DMS153 (cell line): ENCODE measurements at regions not wholly inside any gene's neighbourhood (a gene's known extent, or its start where the extent isn't known, plus 50 kb on each side); places are given as distances from the start of the nearest gene placed in this dataset.
"Not testable (repeated sequence)": the region's sequence is repeated elsewhere in the genome, so short reads cannot be mapped to it uniquely, and the experiment has no call there.

Experiments used
- DNase-seq: peaks from one replicate; lab custom pipeline; 2025; lab: John Stamatoyannopoulos, UW

GRCh38 chr1:238458899-238459298 lies 568.2 kb upstream of the ZP4 start:
- DNase-seq: no peak

DNA sequence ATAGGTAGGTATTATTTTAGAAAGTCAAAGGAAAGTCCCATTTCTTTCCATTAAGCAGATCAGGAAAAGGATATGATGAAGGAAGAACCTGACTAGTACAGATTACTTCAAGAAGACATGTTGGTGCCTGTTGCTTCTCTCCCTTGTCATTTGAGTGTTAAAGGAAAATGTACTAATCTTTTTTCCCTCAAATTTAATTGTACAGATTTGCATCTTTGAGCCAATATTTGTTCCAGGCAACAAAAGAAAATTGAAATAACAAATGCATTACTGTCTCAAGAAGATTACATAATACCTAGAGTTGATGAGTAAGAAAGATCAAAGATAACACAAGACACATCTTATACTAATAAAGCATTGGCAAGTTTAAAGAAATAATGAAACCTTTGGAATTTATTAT lies 566.9 kb upstream of the ZP4 start:
- no peak for DNase-seq

DNA sequence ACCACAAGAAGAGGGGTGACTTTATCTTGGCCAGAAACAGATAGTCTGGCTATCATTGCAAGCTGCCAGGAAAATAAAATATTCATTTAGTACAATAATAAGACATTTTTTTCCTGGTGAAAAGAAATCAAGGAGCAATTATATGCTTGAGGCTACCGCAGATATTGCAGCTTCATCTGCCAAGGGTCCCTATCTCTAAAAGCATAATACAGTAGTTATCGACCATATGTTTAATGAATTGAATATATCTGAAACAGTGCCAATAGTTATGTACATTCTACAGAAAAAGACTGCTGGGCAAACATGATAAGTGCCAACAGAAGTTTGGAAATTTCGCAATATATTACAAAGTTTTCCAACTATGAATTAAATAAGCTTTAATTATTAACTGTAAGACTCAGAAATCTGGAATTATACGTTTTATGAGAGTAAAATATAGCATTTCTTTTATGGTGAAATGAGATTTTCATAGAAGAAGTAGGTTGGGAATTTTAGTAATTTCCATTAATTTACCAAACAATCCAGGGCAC lies 561.1 kb upstream of the ZP4 start:
- no peak for DNase-seq

GRCh38 chr1:238450976-238451375 lies 560.3 kb upstream of the ZP4 start:
- no peak for DNase-seq

DNA sequence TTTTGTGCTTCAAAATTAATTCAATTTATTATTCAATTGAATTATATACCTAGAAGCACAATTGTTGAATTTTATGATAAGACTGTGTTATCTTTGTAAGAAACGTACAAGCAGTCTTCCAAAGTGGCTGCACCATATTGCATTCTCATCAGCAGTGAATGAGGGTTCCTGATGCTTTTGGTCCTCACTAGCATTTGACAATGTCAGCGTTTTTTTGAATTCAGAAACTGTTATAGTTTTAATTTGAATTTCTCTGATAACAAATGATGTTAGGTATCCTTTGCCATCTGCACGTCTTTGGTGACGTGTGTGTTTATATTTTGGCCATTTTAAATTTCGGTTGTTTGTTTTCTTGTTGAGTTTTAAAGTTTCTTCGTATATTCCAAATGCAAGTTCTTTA lies 553.0 kb upstream of the ZP4 start:
- DNase-seq: no peak

- DNase-seq: no peak
Measured at GRCh38 chr1:238439511-238439910, 548.8 kb upstream of the ZP4 start.

DNA sequence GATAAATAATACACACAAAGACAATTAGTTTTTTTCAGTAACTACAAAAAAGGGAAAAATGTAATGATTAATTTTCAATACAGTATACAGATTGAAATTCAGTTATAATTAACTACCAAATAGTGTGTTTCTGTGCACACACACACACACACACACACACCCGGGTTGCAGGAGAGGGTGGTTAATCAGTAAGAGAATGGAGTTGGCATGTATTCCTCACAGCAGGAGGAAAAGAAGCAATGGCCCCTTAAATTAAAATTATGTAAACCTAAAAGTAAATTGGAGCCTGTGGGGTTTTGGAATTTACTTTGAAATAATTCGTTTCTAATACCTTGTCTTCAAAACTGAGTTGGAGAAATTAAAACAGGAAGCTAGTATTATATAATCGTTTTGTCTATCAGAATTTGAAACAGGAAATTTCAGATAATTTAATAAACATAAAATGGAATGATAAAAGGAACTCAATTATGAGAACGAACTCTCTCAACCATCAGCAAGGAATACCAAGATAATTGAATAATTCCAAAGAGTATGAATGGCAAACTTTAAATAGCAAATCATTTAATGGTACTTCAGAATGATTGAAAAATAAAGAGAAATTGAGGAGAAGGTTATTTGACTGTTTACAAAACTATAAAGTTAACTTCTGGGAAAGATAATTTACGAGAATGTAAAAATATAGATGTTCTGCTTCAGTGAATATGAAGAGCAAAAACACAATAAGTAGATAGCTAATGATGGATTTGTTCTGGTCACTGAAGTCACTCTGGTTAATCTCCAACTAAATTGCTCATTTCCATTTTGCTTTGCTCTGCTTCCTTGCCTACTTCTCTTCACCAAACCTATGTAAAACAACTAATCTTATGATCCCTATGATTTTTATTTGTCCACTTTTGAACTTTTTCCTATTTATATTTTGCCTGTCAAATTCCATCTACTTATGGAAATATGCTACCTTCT lies 547.9 kb upstream of the ZP4 start:
- no peak for DNase-seq

DNA sequence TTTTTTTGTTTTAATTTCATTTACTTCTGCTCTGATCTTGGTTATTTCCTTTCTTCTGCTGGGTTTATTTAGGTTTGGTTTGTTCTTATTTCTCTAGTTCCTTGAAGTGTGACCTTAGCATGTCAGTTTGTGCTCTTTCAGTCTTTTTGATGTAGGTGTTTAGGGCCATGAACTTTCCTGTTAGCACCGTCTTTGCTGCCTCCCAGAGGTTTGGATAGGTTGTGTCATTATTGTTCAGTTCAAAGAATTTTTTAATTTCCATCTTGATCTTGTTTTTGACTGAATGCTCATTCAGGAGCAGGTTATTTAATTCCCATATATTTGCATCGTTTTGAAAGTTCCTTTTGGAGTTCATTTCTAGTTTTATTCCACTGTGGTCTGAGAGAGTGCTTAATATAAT lies 539.0 kb upstream of the ZP4 start:
- not testable (repeated sequence) for DNase-seq

DNA sequence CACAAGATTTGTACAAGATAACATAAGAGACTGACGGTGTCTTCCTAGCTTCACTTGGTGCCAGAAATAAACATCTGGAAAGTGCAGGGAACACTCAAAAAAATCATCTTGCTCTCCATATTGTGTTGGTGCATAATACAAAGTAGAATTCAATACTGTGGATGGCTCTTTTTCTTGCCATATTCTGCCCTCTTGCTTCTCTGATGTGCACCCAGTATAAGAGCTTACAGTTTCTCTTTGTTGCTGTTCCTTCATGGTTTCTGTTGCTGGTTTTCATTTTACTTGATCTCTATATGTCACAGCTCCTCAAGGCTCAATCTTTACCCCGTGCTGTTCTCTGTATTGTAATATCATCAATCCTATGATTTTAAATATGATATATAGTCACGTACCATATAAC lies 528.5 kb upstream of the ZP4 start:
- no peak for DNase-seq

DNA sequence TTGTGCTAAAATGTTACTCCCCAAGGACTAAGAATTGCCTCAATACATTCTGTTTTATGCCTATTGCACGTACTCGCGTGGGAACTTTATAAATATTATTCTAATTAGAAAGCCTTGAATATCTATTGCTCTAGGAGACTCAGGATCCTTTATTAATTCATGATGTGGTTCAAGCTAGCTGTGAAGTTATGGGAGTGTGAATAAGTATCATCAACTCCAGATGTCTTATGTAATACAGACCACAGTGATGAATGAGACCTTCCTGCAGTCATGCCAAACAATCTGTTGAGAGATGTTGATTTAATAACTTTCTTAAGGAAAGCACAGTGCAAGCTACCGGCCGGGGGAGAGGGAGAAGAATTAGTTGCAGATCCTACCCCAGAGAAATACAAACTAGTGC lies 519.2 kb upstream of the ZP4 start:
- DNase-seq: no peak

- no peak for DNase-seq
Measured at GRCh38 chr1:238409191-238409850, 518.6 kb upstream of the ZP4 start.

DNA sequence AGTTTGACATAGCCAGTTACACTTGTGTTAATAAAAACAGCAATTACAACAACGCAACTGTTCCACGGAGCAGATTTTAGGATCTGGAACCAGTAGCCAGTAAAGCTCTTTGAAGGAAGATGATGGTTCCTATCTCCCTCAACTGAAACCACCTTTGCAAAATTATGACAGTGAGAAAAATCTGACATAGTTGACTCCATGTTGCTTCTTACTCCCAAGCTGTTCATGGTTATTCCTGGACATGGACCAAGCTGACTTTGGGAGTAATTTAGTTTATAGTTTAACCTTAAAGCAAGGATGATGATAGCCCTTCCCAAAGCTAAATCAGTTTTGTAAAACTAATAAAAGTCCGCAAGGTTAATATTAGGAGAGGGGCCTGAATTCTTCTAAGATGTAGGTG lies 518.0 kb upstream of the ZP4 start:
- no peak for DNase-seq

DNA sequence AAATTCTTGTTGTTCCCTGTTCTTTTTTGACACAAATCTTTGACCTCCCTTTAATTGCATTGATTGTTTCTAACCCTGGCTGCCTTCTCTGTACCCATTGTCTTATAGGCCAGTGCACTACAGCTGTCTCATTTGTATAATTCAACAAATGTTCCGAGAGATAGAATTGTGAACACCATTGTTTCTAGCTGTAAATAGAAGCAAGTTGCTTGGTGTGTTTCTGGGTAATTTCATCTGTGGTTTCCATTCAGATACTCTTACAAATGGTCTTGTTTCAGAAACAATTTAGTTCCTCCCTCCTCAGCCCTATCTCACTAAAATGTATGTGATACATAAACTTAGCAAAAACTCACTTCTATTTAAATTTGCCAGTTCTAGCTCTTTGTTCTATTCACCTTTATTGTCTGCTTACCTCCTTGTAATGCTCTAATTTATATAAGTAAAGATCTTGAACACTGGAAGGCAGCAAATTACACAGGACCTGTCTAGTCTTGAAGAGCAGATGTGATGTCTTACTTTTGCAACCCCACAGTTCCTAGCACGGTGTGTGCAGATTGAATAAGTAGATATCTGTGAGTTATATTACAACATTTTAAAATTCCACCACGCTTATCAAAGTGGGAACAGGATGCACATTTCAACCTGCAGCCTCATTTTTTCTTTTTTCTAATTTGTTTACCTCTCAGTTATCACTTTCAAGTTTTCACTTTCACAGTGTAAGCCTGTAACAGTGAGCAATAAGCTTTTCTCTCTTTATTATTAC lies 515.6 kb upstream of the ZP4 start:
- DNase-seq: no peak

GRCh38 chr1:238404921-238405320 lies 514.2 kb upstream of the ZP4 start:
- DNase-seq: no peak

GRCh38 chr1:238404481-238404880 lies 513.8 kb upstream of the ZP4 start:
- no peak for DNase-seq

GRCh38 chr1:238401144-238401543 lies 510.4 kb upstream of the ZP4 start:
- no peak for DNase-seq

DNA sequence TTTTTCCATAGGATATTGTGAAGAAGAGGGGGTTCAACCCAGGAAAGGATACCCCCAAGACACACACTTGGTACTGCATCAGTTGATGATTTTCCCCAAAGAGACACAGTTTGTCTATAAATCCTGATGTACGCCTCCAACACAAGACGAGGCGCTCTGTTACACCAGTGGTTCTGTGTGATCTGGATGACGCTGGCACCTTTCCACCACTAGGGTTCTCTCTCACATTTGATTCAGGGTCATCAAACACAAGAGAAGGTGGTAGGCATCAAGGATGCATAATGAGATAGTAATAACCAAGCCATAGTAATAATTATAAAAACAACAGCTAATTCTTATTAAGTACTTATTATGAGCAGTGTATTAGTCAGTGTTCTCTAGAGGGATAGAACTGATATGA lies 508.8 kb upstream of the ZP4 start:
- DNase-seq: no peak

- DNase-seq: no peak
Measured at GRCh38 chr1:238396140-238396539, 505.4 kb upstream of the ZP4 start.

DNA sequence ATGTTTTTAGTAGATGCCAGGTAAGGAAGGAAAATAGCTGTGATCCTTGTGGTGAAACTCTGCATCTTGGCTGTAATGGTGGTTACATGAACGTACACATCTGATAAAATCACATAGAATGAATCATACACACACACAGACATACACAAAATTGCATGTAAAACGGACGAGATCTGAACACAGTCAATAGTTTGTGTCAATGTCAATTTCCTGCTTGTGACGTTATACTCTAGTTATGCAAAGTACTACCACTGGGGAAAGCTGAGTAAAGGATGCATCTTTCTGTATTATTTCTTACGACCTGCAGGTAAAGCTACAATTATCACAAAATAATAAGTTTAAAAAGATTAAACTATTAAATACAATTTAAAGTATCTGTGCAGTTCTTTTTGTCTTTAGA lies 493.7 kb upstream of the ZP4 start:
- DNase-seq: no peak

DNA sequence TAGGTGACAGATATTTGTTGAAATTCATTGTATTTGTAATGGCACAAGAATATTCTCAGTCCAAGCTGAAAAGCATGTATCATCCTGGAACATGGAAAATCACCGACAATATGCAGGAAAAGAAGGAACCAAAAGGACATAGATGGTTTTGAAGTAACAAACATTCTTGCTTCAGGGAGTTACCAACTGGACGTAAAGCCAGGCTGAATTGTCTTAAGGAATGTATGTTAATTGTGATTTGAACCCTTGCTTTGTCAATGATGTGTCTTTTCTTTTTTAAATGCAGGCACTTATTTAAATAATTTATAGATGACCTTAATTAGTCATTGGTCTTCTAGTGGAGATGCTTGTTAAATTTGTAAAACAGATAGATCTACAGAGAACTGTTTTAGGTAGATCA lies 489.4 kb upstream of the ZP4 start:
- no peak for DNase-seq

DNA sequence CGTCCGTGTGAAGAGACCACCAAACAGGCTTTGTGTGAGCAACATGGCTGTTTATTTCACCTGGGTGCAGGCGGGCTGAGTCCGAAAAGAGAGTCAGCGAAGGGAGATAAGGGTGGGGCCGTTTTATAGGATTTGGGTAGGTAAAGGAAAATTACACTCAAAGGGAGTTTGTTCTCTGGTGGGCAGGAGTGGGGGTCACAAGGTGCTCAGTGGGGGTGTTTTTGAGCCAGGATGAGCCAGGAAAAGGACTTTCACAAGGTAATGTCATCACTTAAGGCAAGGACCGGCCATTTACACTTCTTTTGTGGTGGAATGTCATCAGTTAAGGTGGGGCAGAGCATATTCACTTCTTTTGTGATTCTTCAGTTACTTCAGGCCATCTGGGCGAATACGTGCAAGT lies 488.7 kb upstream of the ZP4 start:
- DNase-seq: not testable (repeated sequence)

DNA sequence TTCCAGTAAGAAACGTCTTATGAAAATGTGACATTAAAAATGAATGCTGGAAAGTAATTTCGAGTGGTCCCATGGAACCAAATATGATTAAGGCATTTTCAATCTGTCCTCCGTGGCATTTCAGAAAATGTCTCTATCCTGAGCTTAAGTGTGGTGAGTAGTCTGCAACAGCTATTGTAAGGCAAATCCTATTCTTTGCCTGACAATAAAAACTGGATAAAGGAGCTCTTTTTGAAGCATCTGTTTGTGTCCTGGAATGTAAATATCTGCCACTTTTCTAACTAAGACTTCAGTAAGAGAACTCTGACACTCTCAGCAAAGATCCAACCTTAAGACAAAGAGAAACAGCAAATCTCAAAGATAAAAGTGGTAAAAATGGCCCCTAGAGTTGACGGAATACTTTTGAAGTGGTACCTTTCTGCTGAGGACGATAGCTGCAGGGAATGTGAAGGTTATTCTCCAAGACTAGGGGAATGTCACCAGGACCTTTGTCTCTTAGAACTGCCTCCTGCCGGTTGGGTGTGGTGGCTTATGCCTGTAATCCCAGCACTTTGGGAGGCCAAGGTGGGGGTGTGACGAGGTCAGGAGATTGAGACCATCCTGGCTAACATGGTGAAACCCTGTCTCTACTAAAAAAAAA lies 486.7 kb upstream of the ZP4 start:
- DNase-seq: no peak
